Right renal cortex interstitium (tissue), 3 donors: ENCODE measurements at regions not wholly inside any gene's neighbourhood (a gene's known extent, or its start where the extent isn't known, plus 50 kb on each side); places are given as distances from the start of the nearest gene placed in this dataset.

ENCODE experiments used
- DNase-seq, 3 donors: peaks; one replicate each; pipeline ENCODE4 v3.0.0-alpha.2; 2013; ENCODE audit warnings: low read depth in 3 of 3, low spot score in 2 of 3

DNA sequence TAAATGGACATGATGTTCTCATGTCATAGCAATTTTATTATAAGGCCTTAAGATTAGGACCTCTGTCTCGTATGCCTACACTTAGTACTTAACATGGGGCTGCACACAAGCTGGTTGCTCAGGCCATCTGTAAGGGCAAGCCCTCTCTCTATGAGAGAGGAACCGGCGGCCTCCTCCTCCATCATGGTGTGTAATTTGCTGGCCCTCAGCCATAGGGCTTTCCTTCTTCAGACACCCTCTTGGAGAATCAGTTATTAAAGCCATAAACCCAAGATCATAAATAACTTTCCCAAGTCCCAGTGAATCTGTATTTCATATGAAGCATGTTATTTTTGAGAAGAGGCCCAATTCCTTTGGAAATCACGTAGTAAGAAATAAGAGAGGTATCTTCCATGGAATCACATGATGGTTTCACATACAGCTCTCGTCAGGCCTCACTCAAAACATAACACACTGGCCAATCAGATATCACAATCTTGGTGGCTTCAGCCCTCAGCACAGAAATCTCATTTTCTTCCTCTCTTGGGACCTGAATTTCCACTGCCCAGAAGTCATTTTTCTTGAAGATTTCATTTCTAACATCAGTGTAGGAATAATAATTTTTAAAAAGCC, 92.6 kb downstream of the RDH14 start:
- DNase-seq: no peak

DNA sequence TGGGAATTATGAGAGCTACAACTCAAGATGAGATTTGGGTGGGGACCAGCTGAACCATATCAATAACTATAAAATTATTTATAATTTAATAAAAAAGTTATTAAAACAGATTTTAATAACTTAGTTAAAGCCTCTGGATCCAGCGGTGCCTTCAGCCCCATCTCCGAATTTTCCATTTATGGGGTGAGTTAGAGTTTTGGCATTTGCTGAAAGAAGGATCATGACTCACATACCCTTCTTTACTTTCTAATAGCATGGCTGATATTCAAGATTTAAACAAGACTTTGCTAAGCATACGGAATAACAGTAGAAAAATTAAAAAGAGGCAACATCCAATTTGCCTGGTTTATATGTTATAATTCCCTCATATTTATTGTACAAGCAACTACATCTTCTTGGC, 94.5 kb downstream of the RDH14 start:
- no peak for DNase-seq

DNA sequence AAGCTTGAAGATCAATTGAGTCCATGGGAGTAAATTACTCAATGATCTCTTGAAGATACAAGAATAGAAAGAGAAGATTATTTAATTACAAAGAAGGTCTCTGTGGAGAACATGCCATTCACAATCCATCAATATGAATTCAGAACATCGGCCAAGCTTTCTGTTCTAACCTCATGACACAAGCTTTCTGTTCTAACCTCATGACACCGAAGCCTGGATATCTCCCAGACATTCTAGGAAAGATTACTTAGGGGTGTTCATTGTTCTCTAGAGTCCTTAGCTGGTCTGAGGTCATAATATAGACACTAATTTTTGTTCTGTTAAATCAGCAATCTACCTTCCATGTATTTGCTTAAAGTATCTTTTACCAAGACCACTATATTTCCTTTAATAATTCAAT, 95.5 kb downstream of the RDH14 start:
- DNase-seq: no peak

DNA sequence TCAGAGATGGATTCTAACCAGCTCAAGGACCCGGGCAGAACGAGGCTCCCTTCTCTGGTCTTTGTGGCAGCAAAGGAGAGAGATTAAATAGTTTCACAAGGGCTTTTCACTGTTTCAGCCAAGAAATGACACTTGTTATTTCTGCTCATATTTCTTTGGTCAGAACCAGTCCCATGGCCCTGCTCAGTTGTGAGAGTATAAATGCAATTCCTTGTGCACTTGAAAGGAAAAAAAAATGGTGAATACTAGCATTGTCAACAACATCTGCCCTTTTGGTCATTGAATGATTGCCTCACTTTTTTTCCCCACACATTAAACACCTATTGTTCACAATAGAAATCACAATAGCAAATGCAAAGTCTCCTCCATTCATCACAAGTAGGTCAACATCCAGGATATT, 104.4 kb downstream of the RDH14 start:
- no peak for DNase-seq

DNA sequence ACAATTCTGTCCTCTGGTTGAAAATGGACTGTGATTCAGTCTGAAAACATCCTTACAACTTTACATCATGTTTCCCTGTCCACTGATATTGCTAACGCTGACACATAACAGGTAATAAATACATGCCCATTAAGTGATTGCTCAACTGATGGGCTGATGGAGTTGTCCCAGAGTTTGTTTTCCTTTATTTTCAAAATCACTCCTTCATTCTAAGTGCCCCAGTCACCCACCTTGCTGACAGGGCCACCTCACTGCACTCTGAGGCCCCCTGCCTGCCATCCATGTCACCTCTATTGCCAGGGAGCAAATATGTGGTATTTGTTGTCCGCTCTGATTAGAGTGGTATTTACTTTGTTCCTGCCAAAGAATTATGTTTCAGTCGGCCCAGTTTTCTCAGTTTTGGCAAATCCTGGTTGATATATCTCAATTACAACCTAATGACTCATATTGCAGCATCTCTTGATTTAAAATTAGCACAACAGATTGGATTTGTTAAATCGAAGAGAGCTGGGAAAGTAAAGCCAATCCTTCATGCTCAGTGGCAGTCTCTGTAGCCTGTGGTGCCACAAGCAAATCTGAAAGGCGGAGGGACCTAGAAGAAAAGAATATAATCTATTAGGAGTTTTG, 105.1 kb downstream of the RDH14 start:
- DNase-seq: no peak

DNA sequence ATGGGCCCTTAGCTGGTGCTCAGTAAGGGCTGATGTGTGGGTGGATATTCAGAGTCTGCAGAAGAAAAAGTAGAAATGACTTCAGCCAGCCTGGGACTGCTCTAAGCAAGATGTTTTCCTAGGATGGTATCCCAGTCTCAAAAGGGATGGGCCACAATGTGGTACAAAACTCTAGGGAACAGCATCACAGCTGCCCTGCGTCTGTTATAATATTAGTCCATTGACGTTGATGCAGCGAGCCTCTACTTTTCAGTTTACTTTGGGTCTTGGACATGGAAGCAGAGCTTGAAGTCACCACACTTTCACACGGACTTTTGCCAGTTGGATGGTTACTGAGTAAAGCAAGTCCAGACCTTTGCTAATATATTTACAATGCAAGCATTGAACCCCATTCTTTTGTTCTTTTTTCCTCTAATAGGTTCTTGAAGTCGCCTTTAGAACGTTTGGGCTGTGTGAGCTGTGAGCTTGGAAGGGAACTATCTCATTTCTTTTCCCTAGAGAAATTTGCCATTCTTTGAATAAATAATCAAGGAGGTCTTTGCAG, 105.7 kb downstream of the RDH14 start:
- no peak for DNase-seq

DNA sequence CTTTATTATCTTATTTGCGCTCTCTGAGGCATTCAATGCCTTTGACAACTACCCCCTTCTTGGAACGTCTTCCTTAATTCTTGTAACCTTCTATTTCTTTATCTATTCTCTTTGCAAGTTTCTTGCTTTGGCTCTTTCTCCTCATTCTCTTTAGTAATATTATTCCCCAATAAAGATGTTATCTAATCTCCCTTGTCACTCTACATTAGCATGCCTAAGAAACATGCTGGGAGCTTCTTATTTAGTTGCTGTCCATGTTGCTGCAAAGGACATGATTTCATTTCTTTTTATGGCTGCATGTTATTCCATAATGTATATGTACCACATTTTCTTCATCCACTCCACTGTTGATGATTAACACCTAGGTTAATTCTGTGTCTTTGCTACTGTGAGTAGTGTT, 113.7 kb downstream of the RDH14 start:
- DNase-seq: no peak

DNA sequence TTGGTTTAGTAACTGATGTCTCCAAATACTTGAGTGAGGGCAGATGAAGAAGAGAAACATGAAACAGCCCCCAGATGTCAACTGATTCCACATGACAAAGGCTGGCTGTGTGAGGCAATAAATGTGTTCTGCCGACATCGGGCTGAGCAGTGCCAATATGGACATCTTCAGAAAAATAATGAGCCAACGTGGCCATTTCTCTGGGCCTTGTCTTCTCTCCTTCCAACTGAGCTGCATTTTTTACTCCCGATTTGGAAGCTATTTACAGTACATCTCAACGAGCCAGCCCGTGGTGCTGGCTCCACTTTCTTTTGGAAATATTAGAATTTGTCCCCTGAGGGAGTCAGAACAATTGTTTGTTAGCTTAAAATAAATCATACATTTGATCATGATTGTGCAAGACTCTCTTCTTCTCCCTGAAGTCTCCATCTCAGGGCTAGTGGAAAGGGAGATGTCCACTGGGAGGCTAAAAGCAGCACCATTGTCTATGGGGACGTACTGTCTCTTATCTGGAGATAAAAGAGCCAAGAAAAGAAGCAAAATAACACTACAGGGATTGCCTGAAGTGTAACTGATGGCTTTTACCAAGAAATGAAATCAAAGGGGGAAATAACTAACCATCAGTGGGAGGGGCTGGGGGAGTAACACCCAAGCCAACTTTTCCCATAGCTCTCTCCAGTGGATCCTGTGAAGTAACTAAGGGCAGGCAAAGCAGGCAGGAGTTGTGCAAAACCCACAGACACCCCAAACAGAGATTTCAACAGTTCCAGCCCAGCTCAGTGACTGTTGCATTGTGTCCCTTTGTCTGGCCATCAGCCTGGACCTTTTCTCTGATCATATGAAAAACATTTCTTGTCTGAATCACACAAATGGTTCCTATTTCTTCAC, 114.8 kb downstream of the RDH14 start:
- DNase-seq: no peak

DNA sequence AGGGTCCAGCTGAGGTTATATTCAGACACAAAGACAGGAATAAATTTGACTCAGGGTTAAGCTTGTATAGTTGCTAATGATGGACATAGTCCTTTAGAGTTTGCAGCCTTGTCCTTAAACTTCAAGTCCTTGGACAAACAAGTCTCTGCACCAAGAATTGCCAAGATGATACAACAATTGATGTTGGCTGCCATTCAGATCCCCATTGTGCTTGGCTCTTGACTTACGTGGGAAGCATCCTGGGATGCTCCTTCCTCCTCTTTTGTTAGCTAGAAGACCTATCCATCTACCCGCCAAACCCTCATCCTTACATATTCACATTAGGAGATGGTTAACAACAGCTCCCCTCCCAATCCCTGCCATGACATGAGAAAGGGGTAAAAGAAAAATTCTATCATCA, 115.6 kb downstream of the RDH14 start:
- DNase-seq: no peak

DNA sequence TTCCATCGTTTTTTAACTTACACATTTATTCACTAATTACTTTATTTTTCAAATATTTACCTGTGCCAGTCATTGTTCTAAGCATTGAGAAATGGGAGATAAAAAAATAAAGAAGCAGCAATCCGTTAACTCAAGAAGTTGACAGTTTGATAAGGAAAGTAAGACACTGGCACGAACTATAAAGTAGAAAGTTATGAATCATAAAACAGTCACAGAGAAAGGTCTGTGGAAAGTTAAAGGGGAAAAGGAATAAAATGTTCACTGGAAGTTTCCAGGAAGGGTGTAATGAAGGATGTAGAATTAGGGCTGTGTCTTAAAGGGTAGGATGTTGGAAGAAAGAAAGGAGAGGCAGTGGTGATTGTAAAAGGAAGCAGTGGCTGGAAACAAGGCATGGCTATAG, 118.9 kb downstream of the RDH14 start:
- DNase-seq: no peak

DNA sequence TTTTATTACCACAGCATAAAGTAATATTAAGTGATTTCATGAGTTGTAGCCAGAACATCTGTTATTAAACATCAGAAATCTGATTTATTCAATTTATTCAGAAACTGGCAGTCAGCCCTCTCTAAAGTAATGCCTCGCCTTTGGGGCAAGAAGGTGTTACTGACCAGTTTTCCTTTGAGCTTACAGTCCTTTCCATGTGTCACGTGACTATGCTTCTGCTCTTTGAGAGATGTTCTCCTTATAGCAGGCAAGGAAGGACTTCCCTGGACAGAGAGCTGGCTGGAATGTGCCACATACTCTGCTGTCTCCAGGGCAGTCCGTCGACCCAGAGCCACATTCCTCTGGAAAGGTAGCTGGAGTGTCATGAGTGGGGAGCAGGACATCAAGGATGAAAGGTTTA, 119.7 kb downstream of the RDH14 start:
- no peak for DNase-seq

DNA sequence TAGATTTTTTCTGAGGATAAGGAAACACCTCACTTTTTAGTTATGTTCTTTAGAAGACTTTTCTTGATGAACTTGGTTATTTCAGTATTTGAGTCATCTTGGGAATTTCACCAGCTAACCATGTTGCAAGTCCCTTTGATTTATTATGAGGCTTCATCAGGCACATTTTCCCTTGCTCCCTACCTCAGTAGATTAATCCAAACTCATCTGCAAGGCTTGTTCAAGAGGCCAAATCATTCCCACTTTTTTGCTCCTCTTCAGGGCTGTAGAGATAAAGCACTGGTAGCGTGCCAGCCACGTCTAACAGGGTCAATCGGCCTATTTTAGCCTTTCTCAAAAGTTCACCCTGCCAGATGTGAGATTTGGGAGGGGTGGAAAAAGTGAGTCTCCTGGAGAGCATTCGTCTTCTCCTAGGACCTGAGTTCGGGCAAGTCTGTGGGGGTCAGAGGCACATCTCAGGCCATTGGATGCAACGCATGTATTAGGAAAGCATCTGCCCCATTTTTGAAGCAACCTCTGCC, 120.3 kb downstream of the RDH14 start:
- no peak for DNase-seq

DNA sequence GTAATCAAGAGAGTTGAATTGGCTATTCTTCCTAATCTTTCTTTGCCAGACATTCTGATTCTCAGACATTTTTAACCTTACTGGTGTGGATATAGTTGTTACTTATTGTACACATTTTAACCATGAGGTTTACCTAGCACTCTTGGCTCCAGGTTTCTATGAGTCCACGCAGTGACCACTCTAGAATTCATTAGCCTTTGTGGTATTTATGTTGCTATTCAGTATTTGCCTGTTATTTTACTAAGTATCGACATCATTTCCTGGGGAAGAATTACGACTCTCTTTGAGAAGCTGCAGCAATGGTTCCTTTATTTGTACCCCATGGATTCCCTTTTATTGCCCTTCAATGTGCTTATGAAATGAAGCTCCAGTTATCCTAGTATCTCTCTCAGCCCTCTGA, 120.7 kb downstream of the RDH14 start:
- DNase-seq: no peak

DNA sequence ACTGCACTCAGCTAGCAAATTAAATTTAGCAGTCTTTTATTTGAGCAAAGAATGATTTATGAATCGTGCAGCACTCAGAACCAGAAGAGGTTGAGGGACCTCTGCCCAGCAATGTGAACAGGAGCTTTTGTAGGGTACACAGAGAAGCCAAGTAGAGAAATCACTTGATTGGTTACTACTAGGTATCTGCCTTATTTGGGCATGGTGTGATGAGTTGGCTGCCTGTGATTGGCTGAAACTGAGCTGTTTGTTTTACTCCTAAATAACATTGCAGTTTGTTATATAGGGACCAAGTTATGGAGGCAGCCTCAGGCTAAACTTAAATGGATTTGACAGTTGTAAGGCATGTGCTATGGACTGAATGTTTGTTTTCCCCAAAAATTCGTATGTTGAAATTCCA, 122.5 kb downstream of the RDH14 start:
- no peak for DNase-seq

DNA sequence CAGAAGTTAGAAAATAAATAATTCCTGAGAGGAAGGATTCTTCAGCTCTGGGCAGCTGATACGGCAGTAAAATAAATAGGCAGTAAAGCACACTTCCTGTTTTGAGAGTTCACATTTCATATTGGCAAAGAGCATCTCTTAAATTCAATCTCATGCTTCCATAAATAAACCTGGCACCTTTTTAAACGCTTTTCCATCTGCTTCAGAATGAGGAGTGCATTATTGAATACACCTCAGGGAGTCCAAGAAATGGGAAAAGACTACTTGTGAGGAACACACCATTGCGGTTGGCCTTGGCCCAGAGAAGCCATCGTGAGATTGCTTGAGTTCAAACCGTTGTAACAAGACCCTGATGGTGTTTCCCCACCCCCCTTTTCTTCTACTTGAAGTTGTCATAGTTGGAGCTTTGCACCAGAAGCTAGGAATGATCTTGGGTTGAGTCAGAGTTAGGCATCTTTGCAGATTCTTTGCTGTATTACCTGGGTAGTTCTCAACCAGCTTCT, 123.9 kb downstream of the RDH14 start:
- no peak for DNase-seq

DNA sequence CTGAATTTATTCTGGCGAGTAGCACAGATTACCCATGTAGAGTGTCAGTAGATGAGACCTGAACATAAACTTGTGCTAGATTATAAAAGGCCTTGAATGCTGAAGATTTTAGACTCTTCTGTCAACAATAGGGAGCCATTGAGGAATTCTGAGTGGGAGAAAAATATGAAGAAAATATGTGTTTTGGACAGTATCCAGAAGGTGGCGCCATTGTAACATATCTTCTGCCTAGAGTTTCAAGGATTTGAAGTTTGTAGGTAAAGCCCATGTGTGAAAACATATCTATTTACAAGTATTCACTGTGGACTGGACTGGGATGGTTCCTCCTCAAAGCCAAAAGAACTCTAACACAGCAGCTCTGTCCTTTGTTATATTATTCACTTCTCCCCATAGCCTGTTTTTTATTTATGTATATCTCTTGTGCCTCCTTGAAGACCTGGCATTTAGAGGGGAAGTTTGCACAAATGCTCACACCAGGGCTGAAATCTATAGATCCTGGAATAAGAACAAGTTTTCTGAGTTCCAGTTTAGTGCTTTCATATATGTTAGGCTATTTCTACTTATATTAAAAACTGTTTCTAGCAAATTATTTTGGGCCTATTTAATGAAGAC, 124.9 kb downstream of the RDH14 start:
- peak; percentile 41 to 64 (median 47) for DNase-seq

DNA sequence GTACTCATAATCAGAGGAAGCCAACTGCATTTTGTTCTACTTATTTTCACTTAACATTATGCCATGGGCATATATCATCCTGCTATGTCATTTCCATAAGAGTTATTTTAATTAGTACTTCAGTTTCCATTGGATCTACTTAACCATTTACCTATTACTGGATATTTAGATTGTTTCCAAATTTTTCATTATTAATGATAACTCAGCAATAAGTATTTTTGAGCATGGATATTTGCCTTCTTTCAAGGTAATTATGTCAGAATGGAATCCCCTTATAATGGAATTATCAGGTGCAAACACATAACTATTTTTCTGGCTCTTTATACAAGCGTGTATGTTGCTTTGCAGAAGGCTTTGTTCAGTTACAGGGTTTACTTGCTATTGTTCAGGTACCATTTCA, 126.6 kb downstream of the RDH14 start:
- DNase-seq: no peak

DNA sequence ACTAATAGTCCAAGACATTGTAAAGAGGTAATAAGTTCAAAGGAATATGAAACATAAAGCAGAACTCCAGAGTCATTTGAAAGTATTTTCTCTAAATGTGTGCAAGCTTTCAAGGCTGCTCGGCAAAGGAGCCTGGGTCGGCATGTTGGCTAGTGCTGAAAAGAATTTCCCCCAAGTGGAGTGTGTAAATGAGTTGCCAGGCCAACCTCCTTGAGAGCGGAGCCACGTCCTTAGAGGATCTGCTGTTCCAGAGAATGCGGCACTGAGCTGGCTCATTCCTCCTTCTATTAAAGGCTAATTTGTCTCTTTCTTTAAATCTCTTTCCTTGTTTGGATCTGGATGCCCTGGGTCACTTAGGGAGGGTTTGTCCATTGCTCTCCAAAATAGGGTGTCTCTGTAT, 127.5 kb downstream of the RDH14 start:
- DNase-seq: no peak

DNA sequence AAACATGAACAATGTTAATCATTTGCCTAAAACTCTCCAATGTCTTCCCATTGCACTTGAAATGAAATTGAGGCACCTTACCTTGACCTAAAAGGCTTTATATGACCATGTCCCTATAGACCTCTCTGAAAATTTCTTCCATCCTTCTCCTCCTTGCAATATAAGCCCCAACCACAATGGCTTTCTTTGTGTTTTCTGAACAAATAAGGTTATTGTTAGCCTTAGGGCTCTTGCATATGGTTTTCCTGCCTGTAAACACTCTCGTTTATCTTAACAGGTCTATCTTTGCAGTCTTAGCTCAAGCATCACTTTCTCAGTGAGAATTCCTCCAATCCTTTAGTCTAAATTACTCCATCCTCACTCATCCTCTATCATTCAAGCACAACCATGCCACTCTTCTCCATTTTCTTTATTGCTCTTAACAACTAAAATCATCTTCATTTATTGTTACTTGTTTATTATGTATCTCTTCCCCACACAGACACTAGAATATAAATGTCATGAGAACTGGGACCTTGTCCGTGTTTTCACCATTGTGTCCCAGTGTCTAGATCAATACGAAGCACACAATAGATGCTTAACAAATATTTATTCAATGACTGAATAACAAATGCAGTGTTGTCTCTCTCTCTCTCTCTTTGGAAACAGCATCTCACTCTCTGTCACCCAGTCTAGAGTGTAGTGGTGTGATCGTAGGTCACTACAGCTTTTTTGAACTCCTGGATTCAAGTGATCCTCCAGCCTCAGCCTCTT, 129.3 kb downstream of the RDH14 start:
- no peak for DNase-seq

DNA sequence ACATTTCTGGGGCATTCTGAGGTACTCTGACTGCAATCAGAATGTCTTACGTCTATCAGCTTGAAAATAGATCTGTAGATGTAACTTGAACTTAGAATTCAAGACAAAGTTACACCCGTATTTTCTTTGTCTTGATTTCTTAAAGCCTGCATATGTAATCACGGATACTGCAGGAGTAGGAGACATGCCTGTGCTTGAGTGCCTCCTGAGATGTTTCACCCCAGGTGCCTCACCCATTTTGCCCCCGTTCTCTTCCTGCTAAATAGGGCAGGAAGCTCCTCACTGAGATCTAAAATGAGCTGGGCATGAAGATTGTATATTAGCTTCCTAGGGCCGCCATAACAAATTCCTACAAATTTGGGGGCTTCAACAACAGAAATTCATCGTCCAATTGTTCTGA, 131.9 kb downstream of the RDH14 start:
- DNase-seq: no peak
